NCI-H2081 (cell line): ENCODE measurements at regions not wholly inside any gene's neighbourhood (a gene's known extent, or its start where the extent isn't known, plus 50 kb on each side); places are given as distances from the start of the nearest gene placed in this dataset.
"Not testable (repeated sequence)": the region's sequence is repeated elsewhere in the genome, so short reads cannot be mapped to it uniquely, and the experiment has no call there.

Experiments
- DNase-seq, 2 experiments: peaks; one replicate each; lab custom pipeline; 2025; lab: John Stamatoyannopoulos, UW

GRCh38 chr1:222240536-222241181, 307.2 kb downstream of the HHIPL2 start:
- DNase-seq, result no peak

DNA sequence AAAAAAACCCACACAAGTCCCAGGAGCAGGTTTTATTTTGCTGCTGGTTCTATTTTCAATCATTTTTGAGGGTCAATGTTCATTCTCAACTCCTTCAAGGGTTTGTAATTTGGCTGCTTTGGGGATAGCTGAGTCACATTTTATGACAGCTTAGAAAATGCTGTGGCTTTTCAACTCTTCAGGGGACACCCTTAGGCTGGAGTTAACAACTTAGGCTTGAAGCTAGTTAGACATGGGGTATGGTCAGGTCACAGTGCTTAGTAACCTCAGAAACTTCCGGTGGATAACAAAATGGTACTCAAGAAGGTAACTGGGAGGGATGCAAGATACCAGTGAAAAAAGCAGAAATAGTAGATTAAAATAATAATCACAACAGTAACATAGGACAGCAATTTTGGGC, 308.8 kb downstream of the HHIPL2 start:
- no peak for DNase-seq

DNA sequence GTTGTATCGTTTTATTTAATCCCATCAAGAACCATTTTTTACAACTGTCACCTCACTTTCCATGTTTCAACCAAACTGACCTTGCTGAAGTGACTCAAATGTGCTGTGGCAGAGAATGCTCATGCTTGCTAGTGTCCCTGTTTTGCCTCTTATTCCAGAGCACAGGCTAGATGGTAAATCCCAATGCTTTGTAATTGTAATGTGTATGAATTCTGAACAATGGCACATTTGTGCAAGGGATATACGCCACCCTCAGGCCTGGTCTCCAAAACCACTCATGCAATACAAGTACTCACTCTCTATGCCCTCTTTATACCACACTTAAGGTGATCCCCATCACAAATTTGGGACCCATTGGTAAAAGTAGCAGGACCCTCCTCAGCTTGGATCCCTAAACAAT, 313.6 kb downstream of the HHIPL2 start:
- no peak for DNase-seq

- no peak for DNase-seq
Measured at GRCh38 chr1:222233444-222234158, 314.3 kb downstream of the HHIPL2 start.

GRCh38 chr1:222232842-222233241, 315.1 kb downstream of the HHIPL2 start:
- DNase-seq, result no peak

- no peak for DNase-seq
Measured at GRCh38 chr1:222229672-222230312, 318.1 kb downstream of the HHIPL2 start.

DNA sequence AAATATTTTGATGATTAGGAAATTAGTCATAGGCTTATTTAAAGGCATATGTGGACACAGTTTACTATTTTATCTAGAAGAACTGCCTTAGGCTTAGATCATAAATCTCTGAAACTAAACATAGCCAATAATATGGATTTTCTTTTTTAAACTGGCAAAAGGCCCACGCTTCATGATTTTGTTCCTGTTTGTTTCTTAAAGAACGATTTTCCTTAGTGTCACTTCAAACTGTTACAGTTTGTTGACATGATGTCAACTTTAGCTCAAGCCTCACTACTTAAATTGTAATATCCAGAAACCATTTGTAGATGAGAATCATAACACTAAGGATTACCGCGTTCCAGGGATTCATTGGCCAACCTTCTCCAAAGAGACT, 322.6 kb downstream of the HHIPL2 start:
- no peak for DNase-seq

GRCh38 chr1:222224636-222225315, 323.1 kb downstream of the HHIPL2 start:
- DNase-seq, result no peak

DNA sequence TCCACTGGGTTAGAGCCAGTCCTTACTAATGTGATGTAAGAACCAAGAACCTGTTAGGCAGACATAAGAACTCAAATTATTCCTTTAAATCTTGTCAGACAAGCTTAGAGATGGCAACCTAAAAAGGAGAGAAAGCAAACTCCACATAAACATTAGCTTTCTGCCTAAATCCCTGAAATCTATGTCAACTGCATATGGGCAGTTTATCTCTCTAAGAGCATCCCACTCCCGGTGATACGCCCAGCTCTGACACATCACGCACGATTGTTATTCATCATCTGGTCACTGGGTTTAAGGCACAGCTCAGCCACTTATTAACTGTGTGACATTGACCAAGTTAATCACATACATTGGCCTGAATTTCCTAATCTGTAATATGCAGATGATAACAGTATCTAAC, 323.7 kb downstream of the HHIPL2 start:
- no peak for DNase-seq

- no peak for DNase-seq
Measured at GRCh38 chr1:222223010-222223409, 324.9 kb downstream of the HHIPL2 start.

DNA sequence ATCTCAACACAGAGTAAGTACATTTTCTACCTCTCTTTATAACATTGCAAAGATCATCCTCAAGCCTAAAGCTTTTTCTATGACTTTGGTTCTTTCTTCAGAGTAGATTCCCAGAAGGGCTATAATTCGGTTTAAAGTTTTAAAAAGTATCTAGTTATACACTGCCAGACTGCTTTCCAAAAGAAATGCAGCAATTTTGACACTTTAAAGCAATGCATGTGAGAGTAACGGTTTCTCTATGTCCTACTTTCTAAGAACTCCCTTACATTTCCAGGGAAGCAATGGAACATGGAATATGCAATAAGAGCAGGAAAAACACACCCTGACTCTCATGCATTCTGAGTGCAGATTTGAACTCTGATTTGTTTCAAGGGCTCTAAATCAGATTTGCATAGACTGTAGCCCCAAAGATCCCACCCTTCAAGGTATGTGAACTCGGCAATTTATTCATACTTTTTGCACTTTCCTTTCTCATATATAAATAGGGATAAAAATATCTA, 331.6 kb downstream of the HHIPL2 start:
- no peak for DNase-seq

- no peak for DNase-seq
Measured at GRCh38 chr1:222210776-222211175, 337.1 kb downstream of the HHIPL2 start.

DNA sequence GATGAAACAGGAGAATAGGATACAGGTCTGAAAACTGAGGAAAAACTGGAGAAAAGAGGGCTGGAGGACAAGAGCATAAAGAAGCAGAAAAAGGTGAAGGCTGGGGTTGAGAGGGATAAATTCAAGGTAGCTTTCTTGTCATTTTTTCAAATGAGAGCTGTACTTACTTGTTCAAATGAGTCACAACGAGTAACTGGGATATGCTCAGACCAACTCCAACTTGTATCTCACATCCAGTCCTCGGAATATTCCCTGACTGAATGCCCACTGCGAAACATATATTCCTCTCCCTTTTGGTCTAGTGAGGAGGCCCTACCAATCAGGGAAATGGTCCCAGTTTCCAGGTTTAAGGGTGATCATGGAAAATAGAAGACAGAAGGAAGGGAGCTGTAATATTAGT, 343.4 kb downstream of the HHIPL2 start:
- DNase-seq, result no peak

DNA sequence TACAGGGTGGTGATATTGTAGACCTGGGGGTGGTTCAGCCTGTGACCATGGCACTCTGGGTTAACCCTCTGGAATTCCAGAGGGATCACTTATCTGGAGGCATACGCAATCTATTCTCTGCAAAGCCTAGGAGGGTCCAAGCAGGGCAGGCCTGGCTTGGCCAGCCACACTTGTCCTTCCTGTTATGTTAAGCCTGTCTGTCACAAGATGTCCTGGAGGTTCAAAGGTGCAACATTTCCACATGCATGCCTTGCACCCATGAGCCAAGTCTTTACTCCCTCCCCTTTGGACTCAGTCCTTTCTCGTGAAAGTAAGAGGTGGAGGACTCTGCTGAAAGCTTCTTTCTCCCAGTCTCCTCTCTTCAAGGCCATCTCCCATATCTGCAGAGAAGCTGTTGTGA, 345.1 kb downstream of the HHIPL2 start:
- DNase-seq, result no peak

DNA sequence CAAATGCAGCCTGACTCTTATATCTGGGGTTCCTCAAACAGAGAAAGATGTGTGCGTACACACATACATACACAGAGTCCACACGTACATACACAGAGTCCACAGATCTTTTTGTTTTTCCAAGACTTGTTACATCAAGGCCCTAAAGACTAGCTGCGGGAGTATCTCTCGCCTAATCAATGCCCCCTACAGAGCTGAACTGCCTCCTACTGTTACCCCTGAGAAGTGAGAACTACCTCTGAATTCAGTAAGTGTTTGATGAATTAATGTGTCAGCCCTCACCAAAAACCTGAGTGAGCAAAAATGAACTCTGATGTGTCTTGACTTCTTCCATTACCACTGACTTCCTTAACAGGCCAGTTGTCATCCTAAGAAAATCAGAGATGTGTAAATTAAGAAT, 351.2 kb downstream of the HHIPL2 start:
- DNase-seq, result no peak

DNA sequence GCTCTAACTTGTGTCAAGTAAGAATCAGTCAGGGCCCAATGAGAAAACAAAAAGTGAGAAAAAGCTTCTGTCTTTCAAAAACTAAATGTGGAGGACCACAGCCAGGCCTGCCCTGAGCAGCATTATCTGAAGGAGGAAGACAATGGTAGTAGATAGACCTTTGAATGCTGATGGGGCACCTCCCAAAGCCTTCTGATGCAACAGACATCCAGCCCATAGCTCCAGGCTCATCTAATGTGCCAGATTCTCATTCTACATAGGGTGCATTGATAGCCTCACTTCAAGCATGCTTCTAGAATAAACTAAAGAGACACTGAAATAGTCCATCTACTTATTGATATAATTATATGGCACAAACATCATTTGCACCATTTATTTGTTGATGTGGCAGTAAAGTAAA, 351.6 kb downstream of the HHIPL2 start:
- no peak for DNase-seq

DNA sequence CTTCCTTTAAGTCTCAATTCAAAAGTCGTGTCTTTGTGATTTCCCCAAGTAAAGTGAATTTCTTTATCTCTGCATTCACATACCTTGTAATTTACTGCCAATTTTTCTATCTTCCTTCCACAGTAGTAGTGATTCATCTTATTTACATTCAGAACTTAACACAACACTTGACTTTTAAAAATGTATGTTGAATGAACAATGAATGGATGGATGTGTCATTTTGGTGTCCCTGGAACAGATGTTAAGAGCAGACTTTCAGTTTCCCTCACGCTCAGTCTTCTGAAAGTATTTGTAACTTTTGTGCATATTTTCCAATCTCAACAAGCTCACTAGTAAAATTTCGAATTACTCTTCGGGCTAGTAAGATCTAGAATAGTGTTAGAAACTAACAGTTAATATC, 352.0 kb downstream of the HHIPL2 start:
- no peak for DNase-seq

- no peak for DNase-seq
Measured at GRCh38 chr1:222189218-222189617, 358.7 kb downstream of the HHIPL2 start.

GRCh38 chr1:222187566-222188332, 360.2 kb downstream of the HHIPL2 start:
- DNase-seq, result no peak

GRCh38 chr1:222182641-222183040, 365.3 kb downstream of the HHIPL2 start:
- DNase-seq, result no peak

- no peak for DNase-seq
Measured at GRCh38 chr1:222181191-222181590, 366.7 kb downstream of the HHIPL2 start.

GRCh38 chr1:222177496-222177895, 370.4 kb downstream of the HHIPL2 start:
- DNase-seq, result not testable (repeated sequence)
